Stimulated activated CD8-positive, alpha-beta memory T cell treated with anti-CD3 and anti-CD28 coated beads, Interleukin-12 subunit alpha, Interleukin-12 subunit beta, amount 100 ng/mL, for 4 hours (primary cell): ENCODE measurements at regions not wholly inside any gene's neighbourhood (a gene's known extent, or its start where the extent isn't known, plus 50 kb on each side); places are given as distances from the start of the nearest gene placed in this dataset.
"Not testable (repeated sequence)": the region's sequence is repeated elsewhere in the genome, so short reads cannot be mapped to it uniquely, and the experiment has no call there.

Source experiments
- DNase-seq: peaks from one replicate; pipeline ENCODE4 v3.0.0-alpha.2; 2020; ENCODE audit warnings: low read depth

DNA sequence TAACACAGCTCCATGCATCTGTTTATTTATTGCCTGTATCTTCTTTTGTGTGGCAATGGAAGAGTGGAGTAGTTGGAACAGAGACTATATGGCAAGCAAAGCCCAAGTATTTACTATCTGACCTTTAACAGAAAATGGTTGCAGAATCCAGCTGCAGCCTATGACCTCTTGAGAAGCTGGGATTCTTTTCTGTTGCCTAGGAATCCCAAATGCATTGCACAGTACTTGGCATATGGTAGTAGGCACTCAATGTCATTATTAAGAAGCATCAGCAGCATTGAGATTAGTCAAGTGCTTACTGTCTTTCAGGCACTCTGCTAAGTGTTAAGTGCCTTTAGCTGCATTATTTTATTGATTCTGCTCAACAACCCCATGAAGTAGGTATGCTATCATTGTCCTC is 331.6 kb downstream of the CCDC85A start:
- no peak for DNase-seq

DNA sequence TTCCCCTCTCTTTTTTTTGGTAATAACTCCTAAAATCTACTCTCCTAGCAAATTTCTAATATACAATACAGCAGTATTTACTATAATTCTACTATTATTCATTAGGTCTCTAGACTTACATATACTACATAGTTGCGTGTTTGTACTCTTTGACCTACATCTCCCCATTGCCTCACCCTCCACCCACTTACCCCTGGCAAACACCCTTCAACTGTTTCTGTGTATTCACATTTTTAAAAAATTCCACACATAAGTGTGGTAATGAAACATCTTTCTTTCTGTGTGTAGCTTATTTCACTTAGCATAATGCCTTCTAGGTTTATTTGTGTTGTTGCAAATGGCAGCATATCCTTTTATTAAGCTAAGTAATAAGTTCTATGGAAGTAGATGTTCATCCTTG is 336.0 kb downstream of the CCDC85A start:
- DNase-seq = no peak

GRCh38 chr2:56522605-56523089 is 338.9 kb downstream of the CCDC85A start:
- DNase-seq = no peak

- DNase-seq = no peak
Measured at GRCh38 chr2:56523816-56524215, 340.0 kb downstream of the CCDC85A start.

DNA sequence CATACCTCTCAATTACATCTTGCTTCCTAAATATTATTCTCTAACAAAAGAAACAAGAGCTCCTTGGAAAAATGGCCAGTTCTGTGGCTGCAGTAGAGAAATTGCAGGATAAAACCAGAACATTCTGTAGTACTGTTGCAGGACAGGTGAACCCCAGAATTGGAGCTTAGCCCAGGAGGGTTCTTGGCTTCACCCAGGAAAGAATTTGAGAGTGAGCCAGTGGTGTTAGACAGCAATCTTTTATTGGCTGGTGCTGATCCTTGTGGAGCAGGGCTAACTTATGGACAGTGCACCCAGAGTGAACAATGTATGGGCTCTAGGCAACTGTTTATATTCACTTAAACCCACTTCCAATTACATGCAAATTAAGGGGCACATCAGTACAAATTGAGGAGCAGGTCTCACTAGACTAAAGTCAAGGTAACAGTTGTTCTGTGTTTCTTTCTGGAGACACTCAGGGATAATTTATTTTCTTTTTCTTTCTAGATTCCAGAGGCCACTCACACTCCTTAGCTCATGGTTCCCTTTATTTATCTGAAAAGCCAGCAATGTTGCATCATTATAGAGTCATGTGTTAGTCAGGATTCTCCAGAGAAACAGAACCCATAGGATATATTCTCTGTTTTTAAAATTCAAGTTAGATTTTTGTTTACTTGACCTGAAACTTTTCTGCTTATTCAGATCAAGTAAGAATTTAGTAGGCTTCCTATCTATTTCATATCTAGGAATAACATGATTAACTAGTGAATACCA is 348.1 kb downstream of the CCDC85A start:
- no peak for DNase-seq

GRCh38 chr2:56534321-56534720 is 350.5 kb downstream of the CCDC85A start:
- no peak for DNase-seq

DNA sequence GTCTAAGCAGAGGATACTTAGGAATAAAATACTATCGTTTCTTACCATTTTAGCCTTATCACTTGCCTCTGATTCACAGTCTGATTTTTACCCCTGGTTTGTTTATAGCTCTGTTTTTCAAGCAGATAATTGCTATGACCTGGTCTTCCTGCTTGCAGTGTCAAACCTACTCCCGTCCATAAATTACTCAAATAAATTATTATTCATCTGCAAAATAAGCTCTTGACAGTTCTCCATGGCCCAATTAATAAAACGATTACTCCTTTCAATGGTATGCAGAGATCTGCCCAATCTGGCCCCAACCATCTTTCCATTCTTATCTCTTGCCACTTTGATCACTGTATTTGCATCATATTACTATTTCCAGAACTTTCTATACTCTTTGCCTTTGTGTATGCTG is 354.0 kb downstream of the CCDC85A start:
- no peak for DNase-seq

GRCh38 chr2:56539618-56540017 is 355.8 kb downstream of the CCDC85A start:
- DNase-seq = no peak

DNA sequence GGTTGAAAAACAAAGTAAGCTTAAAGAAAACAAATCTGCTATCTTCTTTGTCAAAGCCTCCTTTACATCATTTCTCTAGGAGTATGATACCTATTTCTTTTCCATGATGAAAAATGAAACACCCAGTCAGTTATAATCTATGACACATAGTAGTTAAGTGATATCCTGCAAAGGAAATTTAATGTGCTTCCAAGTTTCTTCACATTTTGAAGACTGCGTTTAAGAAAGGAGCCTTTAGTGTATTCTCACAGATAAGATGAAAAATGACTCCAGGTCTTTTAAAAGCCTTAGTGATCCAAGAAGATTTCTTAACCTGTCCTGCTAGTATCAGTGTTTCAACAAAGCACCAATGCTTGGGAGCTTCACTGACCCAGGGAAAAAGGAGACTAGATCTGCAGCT is 356.7 kb downstream of the CCDC85A start:
- DNase-seq = no peak

DNA sequence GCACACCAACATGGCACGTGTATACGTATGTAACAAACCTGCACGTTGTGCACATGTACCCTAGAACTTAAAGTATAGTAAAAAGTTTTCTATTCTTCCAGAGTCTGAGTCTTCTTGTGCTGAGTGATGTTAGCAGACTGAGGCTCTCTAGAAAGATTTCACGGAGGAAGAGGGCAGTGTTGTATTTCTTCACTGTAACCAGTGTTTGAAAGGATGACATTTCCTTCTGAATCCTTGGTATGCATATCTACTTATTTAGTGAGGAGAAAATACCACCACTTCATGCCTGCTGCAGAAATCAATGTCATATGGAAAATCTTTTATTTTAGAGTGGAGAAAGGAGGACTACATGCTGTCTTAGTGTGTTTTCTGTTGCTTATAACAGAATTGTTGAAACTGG is 357.1 kb downstream of the CCDC85A start:
- DNase-seq = no peak

DNA sequence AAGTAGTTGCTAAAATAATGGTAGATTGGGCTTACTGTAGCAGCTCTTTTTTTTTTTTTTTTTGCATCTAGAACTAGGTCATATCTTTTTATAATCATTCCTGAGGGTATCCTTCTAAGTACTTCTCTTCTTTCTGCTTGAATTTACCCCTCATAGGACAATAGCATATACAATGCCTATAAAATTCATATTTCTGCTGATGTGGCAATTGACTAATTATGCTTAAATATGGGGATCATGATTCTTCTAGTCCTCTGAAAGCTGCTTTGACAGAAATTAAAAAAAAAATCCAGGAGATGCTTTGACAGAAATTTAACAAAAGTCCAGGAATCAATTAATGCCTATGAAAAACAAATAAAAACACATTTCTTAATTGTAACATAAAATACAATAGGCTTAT is 358.4 kb downstream of the CCDC85A start:
- no peak for DNase-seq

DNA sequence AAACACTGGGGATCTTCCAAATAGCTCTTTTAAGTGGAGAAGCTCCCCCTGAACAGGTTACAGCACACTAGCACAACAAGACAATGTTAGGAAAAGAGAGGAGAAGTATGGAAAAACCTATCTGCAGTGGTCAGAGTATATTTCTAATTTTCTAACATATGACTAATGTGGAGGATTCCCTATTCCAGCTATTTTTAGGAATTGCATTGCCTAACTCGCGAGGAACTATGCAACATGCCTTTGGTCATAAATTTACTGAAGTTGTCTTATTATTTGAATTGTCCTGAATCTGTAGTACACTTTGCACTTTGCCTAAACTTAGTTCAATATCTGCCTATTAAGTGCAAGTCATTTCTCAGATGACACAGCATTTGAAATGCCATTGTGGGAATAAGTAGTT is 381.4 kb downstream of the CCDC85A start:
- no peak for DNase-seq

DNA sequence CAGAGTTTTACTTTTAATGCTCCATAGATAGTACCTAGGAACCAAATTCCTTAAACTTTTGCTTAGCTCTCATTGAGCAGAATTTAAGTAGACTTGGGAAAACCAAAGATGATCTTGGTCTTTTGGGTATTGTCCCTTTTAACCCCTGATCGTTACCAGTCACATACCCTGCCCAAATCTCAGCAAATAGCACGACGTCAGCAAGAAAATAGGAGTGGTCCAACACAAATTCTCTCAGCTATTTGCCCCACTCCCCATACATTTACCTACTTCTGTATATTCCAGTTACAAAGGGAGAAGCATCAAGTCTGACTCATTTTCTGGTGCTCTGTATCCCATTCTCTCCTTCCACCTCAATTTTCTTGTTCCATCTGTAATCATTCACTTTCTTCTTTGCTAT is 387.3 kb downstream of the CCDC85A start:
- no peak for DNase-seq

- no peak for DNase-seq
Measured at GRCh38 chr2:56576001-56576400, 392.2 kb downstream of the CCDC85A start.

DNA sequence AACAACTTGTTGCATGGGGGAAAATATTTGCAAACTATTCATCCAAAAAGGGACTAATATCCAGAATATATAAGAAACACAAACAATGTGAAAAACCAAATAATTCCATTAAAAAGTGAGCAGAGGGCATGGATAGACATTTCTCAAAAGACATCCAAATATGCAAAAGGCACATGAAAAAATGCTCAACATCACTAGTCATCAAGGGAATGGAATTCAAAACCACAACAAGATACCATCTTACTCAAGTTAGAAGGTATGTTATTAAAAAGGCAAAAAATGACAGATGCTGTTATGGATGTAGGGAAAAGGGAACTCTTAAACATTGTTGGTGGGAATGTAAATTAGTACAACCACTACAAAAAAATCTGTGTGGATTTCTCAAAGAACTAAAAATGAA is 396.5 kb downstream of the CCDC85A start:
- DNase-seq = no peak

GRCh38 chr2:56582570-56582969 is 398.8 kb downstream of the CCDC85A start:
- no peak for DNase-seq

DNA sequence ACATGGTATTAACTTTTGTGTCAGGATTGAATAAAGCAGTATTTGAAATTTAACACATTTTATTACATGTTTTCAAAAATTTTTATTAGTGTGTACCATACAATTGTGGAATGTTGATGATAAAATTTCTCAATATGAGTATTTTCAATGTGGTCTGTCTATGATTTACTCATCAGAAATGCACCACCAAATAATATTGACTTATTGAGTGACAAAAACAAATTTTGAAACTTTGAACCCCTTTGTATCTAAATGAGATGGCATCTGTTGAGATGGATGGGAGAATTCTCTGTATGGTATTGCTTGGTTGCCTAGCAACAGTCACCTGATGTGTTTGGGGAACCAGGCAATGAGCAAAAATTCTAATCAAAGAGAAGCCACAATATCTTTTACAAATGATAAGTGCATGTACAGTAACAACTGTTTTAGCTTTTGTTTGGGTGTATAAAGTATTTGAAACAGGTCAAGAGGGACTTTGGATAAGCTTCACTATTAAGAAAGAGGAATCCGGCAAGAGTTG is 400.1 kb downstream of the CCDC85A start:
- DNase-seq = no peak

- DNase-seq = no peak
Measured at GRCh38 chr2:56587456-56587855, 403.7 kb downstream of the CCDC85A start.

- no peak for DNase-seq
Measured at GRCh38 chr2:56589194-56589593, 405.4 kb downstream of the CCDC85A start.

GRCh38 chr2:56589835-56590234 is 406.0 kb downstream of the CCDC85A start:
- DNase-seq = no peak

DNA sequence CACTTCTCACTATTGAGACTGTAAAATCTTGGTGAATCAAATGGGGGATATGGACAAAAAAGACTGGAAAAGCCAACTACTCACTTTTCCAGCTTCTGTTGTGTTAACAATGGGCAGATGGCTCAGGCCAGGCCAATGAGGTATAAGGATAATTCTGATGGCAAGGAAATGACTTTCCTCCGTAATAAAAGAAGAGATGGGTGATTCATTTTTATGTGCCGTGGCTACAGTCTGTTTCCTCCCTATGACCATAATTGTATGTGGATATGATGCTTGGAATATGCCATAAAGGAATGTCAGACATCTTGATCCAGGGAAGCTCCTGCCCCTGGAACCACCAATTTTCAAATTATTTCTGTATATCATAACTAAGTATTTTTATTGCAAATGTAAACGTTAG is 406.8 kb downstream of the CCDC85A start:
- no peak for DNase-seq

- not testable (repeated sequence) for DNase-seq
Measured at GRCh38 chr2:56606086-56606485, 422.3 kb downstream of the CCDC85A start.

GRCh38 chr2:56613254-56613653 is 429.5 kb downstream of the CCDC85A start:
- no peak for DNase-seq

DNA sequence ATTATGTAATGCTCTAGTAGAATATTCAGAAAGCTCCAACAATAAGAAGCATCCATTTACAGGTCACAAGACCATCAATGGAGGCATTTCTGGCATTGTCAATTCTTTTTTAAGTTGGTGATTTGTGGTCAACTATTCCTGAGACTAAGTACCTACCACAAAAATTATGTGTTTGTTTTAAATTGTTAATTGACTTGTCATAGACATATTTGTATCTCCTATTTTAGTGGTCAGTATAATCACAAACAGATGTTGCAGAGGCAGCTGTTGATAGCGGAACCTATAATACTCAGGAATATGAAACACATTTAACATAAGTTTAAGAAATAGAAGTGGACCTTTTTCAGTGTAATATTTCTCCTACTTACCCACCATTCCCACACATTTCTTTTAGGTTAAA is 430.1 kb downstream of the CCDC85A start:
- DNase-seq = no peak
